ENCODE measurements at regions not wholly inside any gene's neighbourhood (a gene's known extent, or its start where the extent isn't known, plus 50 kb on each side); places are given as distances from the start of the nearest gene placed in this dataset.

DNA sequence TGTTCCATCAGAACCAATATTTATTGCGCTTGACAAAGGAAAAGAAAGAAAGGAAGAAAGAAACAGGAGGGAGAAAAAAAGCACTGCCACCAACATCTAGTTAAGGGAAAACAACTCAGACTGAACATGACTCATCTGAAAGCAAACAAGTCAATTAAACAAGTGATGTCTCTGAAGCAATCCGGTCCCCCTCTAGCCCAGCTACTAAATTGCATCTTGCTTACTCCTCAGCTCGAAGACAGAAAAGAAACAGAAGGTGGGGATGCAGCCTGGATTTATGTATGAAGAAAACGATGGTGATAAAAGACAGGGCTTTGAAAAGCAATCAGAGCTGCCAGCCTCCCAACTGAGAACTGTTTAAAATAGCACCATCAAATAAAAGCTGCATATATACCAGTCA lies 188.2 kb downstream of the OMA1 start:
- TF ChIP-seq, protein P1, sequence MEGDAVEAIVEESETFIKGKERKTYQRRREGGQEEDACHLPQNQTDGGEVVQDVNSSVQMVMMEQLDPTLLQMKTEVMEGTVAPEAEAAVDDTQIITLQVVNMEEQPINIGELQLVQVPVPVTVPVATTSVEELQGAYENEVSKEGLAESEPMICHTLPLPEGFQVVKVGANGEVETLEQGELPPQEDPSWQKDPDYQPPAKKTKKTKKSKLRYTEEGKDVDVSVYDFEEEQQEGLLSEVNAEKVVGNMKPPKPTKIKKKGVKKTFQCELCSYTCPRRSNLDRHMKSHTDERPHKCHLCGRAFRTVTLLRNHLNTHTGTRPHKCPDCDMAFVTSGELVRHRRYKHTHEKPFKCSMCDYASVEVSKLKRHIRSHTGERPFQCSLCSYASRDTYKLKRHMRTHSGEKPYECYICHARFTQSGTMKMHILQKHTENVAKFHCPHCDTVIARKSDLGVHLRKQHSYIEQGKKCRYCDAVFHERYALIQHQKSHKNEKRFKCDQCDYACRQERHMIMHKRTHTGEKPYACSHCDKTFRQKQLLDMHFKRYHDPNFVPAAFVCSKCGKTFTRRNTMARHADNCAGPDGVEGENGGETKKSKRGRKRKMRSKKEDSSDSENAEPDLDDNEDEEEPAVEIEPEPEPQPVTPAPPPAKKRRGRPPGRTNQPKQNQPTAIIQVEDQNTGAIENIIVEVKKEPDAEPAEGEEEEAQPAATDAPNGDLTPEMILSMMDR (IDR thresholded peaks at IDR 0.05; ENCODE audit: low read depth, low read length): no peak
- TF ChIP-seq EZH2phosphoT487 (IDR thresholded peaks at IDR 0.05; ENCODE audit: low read depth): no peak
